GM18519 (cell line): ENCODE measurements at regions not wholly inside any gene's neighbourhood (a gene's known extent, or its start where the extent isn't known, plus 50 kb on each side); places are given as distances from the start of the nearest gene placed in this dataset.
"Not testable (repeated sequence)": the region's sequence is repeated elsewhere in the genome, so short reads cannot be mapped to it uniquely, and the experiment has no call there.

Experiments
- ATAC-seq: cut with Tn5 transposase; IDR thresholded peaks from one replicate; pipeline ENCODE4 v1.9.1; 2021; ENCODE audit warnings: mild to moderate bottlenecking, moderate library complexity; ENCODE audit not compliant: unreplicated experiment, low FRiP score

DNA sequence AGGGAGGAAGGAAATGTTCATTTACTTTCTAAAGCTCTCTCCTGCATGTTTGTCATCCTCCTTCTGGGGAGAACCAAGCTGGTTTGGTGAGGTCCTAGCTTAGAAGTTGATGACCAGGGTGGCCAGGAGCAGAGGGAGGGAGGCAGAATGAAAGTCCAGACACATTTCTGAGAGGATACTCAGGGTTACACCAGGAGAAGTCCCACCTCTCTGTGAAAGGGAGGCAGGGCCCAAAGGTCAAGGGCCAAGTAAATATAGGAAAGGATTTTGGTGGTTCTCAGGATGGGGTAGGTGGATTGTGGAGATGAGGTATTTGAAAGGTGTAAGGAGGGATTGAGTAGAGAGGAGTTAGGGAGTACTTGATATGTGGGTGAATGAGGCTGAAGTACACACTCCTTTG is 58.0 kb upstream of the FBXO11 start:
- no peak for ATAC-seq

DNA sequence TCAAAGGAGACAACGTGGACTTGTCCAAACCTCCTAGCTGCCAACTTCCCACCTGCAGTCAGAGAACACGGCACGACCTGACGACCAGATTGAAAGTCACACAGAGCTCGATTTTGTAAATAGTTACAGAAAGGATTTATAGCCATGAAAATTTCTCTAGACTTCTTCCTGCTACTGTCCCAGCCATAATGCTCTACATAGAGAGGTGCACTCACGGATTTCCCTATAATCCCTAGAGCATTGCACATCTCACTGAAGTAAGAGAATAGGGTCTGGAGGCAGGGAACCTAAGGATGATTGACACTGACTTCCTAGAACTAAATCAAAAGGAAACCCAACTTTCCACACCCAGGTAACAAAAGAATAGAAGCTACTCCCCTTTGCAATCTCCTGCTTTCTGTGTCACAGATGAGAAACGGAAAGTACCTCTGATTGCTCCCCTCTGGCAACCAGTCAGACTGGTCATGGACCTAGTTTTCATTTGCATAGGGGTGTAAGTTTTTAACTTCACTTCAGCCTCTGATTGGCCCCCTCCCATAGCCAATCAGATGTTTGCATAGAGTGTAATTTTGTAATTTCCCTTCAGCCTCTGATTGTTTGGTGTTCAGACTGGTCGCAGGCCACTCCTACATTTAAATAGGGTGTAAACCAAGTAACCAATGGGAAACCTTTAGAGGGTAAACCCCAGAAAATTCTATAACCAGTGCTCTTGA is 58.6 kb upstream of the FBXO11 start:
- ATAC-seq, result no peak

DNA sequence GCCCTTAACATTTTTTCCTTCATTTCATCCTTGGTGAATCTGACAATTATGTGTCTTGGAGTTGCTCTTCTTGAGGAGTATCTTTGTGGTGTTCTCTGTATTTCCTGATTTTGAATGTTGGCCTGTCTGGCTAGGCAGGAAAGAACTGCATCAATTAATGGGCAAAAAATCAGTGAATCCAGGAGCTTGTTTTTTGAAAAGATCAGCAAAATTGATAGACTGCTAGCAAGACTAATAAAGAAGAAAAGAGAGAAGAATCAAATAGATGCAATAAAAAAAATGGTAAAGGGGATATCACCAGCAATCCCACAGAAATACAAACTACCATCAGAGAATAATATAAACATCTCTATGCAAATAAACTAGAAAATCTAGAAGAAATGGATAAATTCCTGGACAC is 70.4 kb upstream of the FBXO11 start:
- not testable (repeated sequence) for ATAC-seq

DNA sequence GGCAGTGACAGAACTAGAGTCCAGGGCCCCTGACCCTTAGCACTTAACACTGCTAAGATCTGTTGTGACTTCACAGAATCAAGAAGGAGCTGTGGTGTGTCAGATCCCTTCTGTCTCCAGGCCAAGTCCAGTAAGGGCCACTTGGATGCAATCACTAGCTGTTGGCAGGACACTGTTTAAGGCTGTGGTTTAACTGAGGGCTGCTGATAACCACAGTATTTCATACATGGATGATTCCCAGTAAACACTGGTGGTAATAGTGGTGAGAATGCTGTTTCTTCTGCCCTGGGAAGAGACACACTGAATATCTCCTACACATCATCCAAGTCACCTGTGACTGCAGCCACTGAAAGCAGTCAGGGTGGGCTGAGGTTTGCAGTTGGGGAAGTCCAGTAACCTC is 77.7 kb upstream of the FBXO11 start:
- ATAC-seq, result no peak

DNA sequence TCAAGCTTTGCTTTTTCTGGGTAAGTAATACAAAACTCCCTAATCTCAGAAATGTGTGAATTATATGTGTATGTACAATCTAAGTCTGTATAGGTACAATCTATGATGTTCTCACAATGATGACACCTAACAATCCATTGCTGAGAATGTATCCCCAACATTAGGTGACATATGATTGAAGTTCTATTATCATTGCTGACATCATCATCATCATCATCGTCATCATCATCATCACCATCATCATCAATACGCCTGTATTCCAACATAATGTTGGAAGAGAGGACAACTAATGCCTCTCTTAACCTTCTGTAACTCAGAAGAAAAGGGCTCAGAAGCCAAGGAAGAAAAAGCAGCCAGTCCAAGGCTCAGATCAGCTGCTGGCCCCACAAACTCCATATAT is 84.2 kb upstream of the FBXO11 start:
- ATAC-seq, result no peak

DNA sequence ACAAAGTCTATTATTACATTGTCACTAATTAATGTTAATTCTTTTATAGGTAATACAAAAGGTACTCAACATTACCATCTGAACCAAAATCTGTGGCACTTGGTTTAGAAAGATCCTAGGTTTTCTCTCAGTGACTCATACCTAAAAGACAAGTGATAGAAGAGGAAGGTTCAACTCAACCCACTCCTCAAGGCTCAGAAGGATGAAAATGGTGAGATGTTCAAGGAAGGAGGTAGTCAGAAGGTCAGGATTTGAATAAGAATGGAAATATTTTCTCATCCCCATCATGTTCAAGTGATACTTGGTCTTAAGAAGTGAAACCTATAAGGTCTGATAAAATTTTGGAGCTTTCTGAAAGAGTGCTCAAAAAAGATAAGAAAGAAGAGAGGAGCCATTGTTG is 86.4 kb upstream of the FBXO11 start:
- ATAC-seq, result no peak

DNA sequence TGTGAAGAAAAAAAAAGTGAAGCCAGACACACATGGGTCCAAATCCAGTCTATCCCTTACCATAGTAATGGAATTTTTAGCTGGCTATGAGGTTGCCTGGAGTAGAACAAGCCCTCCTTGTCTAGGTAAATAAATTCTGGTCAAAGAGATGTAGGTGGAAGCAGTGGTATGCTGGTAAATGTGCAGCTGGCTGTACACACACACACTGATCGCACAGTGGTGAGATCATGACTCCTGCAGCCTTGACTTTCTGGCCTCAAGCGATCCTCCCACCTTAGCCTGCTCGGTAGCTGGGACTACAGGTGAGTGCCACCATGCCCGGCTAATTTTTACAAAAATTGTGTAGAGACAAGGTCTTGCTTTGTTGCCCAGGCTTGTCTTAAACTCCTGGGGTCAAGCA is 90.5 kb upstream of the FBXO11 start:
- ATAC-seq, result no peak

DNA sequence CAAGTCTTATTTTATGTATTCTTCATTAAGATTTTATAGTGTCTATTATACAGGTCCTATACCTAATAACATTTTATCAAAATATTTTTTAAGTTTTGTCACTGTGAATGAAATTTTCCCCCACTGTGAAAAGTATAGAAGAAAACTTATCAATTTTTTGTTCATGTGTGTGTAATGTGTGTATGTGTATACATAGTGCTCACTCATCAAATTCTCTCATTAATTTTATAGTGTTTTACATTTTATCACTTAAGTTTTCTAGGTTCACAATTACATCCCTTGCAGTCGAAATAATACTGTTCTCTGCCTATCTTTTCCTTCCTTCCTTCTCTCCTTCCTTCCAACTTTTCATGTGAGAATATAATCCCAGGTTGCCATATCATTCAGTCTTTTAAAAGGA is 93.2 kb upstream of the FBXO11 start:
- no peak for ATAC-seq

DNA sequence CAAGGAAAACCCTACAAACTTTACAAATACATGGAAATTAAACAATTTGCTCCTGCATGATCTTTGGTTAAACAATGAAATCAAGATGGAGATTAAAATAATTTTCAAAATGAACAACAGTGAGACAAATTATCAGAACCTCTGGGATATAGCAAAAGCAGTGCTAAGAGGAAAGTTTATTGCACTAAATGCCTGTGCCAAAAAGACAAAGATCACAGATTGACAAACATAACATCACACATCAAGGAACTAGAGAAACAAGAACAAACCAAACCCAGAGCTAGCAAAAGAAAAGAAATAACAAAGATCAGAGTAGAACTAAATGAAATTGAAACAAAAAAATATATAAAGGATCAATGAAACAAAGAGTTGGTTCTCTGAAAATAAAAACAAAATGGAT is 95.2 kb upstream of the FBXO11 start:
- ATAC-seq, result no peak

DNA sequence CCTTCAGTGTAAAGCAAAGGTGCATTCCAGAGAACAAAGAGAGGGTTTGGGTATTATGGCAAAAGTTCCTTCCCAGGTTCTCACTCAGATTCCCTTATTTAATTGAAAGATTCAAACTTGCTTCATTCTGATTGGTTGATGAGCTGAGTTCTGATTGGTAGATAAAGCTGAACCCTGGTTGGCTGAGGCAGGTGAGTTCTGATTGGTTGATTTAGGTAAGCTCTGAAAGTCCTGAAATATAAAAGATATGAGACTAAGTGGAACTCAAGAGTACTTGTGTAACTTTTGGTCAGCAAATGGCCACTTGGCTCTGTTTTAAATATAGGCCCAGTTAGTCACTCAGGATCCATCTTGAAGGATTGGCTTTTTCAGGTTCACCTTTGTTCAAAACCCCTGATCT is 99.8 kb upstream of the FBXO11 start:
- no peak for ATAC-seq

DNA sequence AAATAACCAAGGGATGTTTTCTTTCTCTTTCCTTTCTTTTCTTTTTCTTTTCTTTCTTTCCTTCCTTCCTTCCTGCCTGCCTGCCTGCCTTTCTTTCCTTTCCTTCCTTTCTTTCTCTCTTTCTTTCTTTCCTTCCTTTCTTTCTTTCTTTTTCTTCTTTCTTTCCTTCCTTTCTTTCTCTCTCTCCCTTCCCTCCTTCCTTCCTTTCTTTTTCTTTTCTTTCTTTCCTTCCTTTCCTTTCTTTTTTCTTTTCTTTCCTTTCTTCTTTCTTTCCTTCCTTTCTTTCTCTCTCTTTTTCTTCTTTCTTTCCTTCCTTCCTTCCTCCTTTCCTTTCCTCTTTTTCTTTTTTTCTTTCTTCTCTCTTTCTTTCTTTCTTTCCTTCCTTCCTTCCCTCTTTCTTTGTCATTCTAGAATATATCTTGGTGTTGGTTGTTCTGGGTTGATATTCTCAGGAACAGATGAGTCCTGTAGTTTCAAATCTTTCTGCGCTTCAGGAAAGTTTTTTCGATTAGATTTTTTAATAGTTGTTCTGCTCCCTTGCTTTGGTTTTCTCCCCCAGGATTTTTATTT is 101.5 kb upstream of the FBXO11 start:
- ATAC-seq, result no peak

DNA sequence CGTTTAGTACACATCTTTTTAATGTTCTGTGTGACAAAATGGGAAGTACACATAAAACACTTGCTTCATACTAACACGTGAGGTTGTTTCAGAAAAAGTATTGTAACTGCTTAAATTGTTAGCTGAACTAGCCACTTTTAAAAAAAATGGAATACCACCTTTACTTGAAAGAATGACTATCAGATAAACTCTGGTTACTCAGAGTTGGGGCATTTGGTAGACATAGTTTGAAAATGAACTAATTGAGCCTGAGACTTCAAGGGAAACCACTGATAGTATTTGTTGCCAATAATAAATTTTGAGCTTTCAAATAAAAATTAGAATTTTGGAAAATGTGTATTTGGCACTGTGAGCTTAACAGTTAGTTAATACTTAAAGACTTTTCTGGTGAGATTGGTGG is 103.0 kb upstream of the FBXO11 start:
- ATAC-seq, result no peak

DNA sequence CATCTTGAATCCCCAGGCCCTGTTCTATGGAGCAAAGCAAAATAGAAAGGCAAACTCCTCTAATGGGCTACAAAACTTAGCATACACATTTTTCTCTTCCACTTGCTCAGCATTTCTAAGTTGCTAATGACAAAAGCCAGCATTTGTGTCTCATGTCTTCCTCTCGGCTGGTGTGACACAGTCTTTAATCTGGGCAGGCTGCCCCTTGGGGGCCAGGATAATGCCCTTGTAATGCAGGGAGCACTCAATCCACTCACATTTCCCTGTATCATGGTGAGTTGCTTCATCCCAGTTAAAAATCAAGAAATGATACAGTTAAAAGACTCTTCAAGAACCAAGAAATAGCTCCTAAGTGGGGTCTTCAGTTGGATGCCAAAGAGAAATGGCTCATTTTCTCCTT is 109.1 kb upstream of the FBXO11 start:
- ATAC-seq, result no peak

DNA sequence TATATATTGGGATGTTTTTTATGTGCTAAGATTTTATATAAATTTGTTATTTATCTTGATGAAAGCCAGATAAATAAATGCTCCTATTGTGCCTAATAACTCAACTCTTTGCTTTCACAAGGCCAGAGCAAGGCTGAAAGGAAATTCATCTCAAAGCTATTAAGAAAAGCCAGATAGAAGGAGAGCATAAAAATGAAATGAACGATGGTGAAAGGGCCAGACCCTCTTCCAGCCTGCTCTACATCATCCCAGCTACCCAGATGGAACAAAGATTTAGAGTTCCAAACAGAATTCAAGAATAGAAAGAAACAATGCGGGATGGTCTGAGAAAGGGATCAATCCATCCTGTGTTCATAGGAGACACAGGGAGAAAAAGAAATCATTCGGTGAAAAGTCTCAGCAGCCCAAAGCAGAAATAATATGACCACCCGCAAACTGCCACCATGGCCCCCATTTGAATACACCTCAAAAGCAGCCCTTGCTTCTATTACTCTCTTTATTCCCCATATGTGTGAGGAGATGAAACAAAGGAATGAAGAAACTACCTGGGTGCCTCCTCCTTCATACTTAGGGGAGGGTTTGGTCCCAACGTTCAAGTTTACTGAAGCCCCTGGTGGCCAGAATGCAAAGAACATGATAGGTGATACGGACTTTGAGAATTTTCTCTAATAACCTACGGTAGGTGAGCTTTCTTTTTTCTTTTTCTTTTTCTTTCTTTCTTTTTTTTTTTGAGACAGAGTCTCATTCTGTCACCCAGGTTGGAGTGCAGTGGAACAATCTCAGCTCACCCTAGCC is 110.1 kb upstream of the FBXO11 start:
- ATAC-seq, result no peak

DNA sequence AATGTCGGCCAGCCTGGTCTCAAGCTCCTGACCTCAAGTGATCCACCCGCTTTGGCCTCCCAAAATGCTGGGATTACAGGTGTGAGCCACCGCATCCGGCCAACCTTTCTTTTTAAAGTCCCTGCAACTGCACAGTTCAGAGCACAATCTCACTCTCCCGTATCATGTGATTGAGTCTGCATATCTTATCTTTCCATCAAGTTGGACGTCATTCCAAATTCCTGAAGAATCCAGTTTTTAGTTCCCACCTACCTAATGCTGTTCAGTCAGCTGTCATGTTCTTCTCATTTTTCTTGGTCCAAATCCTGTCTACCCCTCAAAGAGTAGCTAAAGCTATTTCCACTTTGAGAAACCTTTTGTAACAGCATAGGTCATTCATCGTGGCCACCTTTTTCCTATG is 110.8 kb upstream of the FBXO11 start:
- ATAC-seq, result no peak

DNA sequence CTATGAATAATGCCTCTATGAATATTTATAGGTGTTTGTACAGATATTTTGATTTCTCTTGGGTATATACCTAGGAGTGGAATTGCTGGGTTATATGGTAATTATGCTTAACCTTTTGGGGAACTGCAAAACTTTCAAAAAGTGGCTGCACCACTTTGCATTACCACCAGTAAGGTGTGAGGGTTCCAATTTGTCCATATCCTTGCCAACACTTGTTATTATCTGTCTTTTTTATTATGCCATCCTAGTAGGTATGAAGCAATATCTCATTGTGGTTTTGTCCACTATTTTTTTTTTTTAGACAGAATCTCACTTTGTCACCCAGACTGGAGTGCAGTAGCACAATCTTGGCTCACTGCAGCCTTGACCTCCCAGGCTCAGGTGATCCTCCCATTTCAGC is 112.2 kb upstream of the FBXO11 start:
- ATAC-seq, result no peak

DNA sequence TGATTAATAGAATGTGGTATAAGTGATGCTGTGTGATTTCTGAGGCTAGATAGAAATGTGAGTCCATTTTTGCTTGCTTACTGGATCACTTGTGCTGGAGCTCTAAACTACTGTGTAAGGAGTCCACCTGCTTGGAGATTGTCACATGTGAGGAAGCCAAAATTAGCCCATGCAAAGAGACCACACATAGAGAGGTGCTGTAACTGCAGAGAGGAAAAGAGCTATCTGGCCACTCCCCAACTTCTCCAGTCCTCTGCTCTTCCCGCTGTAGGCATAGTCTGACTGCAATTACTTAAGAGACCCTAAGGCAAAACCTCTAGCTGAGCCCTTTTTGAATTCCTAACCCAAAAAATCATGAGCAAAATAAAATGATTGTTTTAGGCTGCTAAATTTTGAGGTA is 120.6 kb upstream of the FBXO11 start:
- no peak for ATAC-seq

DNA sequence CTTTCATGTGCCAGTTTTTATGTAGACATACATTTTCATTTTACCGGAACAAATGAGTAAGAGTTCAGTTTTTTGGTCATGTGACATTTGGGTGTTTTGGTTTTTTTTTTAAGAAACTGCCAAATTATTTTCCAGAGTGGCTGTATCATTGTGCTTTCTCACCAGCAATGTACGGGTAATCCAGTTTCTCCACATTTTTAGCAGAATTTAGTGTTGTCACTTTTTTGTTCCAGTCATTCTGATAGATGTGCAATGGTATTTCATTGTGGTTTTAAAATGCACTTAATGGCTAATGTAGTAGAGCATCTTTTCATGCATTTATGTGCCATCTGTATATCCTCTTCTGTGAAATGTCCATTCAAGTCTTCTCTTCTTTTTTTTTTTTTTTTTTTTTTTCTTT is 126.5 kb upstream of the FBXO11 start:
- no peak for ATAC-seq

DNA sequence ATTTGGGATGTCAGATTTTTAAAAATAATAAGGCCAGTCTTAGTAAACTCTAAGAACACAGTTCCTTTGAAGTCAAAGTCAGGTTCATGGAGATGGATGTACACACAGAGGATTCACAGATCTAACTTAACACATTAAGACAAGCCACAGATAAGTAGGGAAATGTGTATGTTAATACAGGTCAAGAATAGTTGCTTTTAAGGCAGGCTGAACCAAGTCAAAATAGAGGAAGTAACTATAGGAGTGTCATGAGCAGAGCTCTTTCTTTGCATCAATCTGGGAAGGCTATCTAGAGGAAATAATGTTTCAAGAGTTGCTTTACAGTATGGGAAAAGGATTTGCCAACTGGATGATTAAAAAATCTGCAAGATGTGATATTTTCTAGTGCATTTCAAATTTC is 128.0 kb upstream of the FBXO11 start:
- no peak for ATAC-seq

DNA sequence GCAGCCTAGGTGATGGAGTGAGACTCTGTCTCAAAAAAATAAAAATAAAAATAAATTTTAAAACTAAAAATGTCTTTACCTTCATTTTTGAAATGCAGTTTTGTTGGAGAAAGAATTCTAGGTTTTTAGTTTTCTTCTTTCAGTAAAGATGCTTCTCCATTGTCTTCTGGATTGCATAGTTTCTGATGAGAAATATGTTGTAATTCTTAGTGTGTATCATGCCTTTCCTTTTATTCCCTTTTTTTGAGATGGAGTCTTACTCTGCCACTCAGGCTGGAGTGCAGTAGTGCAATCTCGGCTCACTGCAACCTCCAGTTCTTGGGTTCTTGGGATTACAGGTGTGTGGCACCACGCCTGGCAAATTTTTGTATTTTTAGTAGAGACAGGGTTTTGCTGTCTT is 130.0 kb upstream of the FBXO11 start:
- no peak for ATAC-seq

DNA sequence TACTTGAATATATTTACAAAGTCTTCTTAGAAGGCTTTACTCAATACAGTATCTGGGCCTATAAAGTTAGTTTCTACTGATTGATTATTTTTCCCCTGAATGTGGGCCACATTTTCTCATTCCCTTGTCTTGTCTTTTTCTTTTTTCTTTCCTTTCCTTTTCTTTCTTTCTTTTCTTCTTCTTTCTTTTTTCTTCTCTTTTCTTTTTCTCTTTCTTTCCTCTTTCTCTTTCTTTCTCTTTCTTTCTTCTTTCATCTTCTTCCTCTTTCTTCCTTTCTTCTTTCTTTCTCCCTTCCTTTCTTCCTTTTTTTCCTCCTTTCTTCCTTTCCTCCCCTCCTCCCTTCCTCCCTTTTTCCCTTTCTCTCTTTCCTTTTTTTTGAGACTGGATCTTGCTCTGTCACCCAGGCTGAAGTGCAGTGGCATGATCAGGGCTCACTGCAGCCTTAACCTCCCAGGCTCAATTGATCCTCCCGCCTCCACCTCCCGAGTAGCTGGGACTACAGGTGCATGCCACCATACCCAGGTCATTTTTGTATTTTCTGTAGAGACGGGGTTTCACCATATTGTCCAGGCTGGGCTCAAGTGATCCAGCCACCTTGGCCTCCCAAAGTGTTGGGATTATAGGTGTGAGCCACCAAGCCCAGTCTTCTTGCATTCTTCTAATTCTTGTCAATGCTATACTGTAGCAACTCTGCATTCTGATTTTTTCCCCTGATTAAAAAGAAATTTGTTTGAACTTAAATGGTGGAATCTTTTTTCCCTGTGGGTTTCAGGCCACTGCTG is 133.1 kb upstream of the FBXO11 start:
- no peak for ATAC-seq
